ENCODE measurements at regions not wholly inside any gene's neighbourhood (a gene's known extent, or its start where the extent isn't known, plus 50 kb on each side); places are given as distances from the start of the nearest gene placed in this dataset.
"Not testable (repeated sequence)": the region's sequence is repeated elsewhere in the genome, so short reads cannot be mapped to it uniquely, and the experiment has no call there.

- in situ Hi-C loops (cut with MboI; ENCODE audit: low sequenced_read_pairs, unreplicated experiment), result no loop called here
- no peak for DNase-seq (ENCODE audit: low spot score)
- TF ChIP-seq CTCF (IDR thresholded peaks at IDR 0.05; ENCODE audit: borderline replicate concordance, control extremely low read depth, extremely low read depth, insufficient read depth, missing control alignments), result no peak
Observed at GRCh38 chr20:47927385-47927851, 142.1 kb upstream of the SULF2 start.

DNA sequence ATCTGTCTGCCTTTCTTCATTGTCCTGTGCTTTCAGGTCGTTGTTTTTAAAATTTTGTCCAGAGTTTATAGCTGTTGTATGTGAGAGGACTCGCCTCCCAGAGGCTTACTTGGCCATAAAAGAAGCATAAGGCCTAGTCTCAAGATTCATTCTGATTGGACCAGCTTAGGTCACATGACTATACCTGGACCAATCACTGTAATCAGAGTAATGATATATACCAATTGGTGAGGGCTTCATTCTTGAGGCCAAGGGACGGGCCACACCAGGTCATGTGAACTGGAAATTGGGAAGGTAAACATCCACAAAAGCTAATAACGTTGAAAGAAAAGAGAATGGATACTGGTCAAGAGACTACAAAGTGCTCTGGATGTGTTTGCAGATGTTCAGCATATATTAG lies 141.4 kb upstream of the SULF2 start:
- DNase-seq (ENCODE audit: low spot score), result no peak
- no peak for TF ChIP-seq CTCF (IDR thresholded peaks at IDR 0.05; ENCODE audit: borderline replicate concordance, control extremely low read depth, extremely low read depth, insufficient read depth, missing control alignments)
- in situ Hi-C loops (cut with MboI; ENCODE audit: low sequenced_read_pairs, unreplicated experiment), result no loop called here

GRCh38 chr20:47925593-47925992 lies 140.3 kb upstream of the SULF2 start:
- DNase-seq (ENCODE audit: low spot score), result no peak
- in situ Hi-C loops (cut with MboI; ENCODE audit: low sequenced_read_pairs, unreplicated experiment), result no loop called here
- no peak for TF ChIP-seq CTCF (IDR thresholded peaks at IDR 0.05; ENCODE audit: borderline replicate concordance, control extremely low read depth, extremely low read depth, insufficient read depth, missing control alignments)

DNA sequence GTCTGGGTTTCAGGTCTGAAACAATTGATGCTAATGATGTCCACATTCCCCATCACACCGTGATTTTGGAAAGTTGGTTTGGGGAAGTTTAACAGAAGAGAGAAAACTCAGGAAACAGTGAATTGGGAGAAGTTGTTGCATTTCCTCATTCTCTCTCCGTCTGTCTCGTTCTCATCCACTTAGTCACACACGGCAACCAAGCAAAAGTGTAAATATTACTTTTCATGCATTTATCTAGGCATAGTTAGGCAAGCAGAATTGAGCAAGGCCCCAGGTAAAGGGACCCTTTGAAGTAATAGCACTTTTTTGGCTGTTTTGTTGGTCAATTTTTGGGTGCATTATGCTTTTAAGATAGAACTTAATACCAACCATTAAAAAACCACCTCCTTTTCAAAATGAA lies 137.0 kb upstream of the SULF2 start:
- DNase-seq (ENCODE audit: low spot score), result no peak
- no peak for TF ChIP-seq CTCF (IDR thresholded peaks at IDR 0.05; ENCODE audit: borderline replicate concordance, control extremely low read depth, extremely low read depth, insufficient read depth, missing control alignments)
- in situ Hi-C loops (cut with MboI; ENCODE audit: low sequenced_read_pairs, unreplicated experiment), result no loop called here

DNA sequence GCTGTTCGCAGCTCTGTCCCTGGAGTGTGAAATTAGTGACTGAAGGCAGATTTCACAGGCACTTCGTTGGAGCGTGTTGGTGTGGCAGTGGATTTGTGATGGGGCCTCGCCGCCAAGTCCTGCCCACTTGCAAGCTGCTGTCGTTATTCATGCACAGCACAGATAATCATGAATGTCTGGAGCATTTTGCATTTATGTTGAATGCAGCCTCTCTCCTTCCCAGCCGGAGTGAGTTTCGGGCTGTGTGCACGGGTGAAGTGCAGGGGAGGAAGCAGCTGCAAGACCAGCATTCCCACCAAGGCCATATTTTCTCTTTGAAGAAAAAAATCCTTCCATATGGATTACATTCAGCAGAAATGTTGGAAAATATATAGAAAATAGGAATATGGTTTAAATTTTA lies 136.5 kb upstream of the SULF2 start:
- in situ Hi-C loops (cut with MboI; ENCODE audit: low sequenced_read_pairs, unreplicated experiment); DNase-seq (ENCODE audit: low spot score): not testable (repeated sequence)

- in situ Hi-C loops (cut with MboI; ENCODE audit: low sequenced_read_pairs, unreplicated experiment), result no loop called here
- DNase-seq (ENCODE audit: low spot score), result no peak
- no peak for TF ChIP-seq CTCF (IDR thresholded peaks at IDR 0.05; ENCODE audit: borderline replicate concordance, control extremely low read depth, extremely low read depth, insufficient read depth, missing control alignments)
Observed at GRCh38 chr20:47921408-47921807, 136.1 kb upstream of the SULF2 start.

- DNase-seq (ENCODE audit: low spot score), result no peak
- TF ChIP-seq CTCF (IDR thresholded peaks at IDR 0.05; ENCODE audit: borderline replicate concordance, control extremely low read depth, extremely low read depth, insufficient read depth, missing control alignments), result no peak
- in situ Hi-C loops (cut with MboI; ENCODE audit: low sequenced_read_pairs, unreplicated experiment), result no loop called here
Observed at GRCh38 chr20:47917549-47918070, 132.3 kb upstream of the SULF2 start.
